Loucy (cell line): ENCODE measurements at regions not wholly inside any gene's neighbourhood (a gene's known extent, or its start where the extent isn't known, plus 50 kb on each side); places are given as distances from the start of the nearest gene placed in this dataset.

Experiments
- H2AFZ ChIP-seq: fragments of 200-600 bp; sonication (generic); 2 replicates; pipeline ENCODE4 v1.6.0; 2016; ENCODE audit warnings: antibody characterized with exemption, mild to moderate bottlenecking, low read length, moderate library complexity
- H3F3A ChIP-seq: fragments of 200-600 bp; 2 replicates; pipeline ENCODE4 v1.6.0; 2016; ENCODE audit warnings: antibody characterized with exemption, low read depth, mild to moderate bottlenecking
- H3K27me3 ChIP-seq: fragments of 200-600 bp; sonication (generic); 2 replicates; pipeline ENCODE4 v1.6.1; 2014; ENCODE audit warnings: low read length, mild to moderate bottlenecking; ENCODE audit not compliant: insufficient read depth, poor library complexity, severe bottlenecking
- H3K36me3 ChIP-seq: fragments of 200-600 bp; sonication (generic); 2 replicates; pipeline ENCODE4 v1.6.1; 2016; ENCODE audit warnings: low read length; ENCODE audit not compliant: insufficient read depth
- H3K4me1 ChIP-seq: fragments of 200-600 bp; sonication (generic); 2 replicates; pipeline ENCODE4 v1.5.1; 2014; ENCODE audit warnings: low read length, mild to moderate bottlenecking; ENCODE audit not compliant: insufficient read depth, poor library complexity, severe bottlenecking
- H3K4me2 ChIP-seq: fragments of 200-600 bp; sonication (generic); 2 replicates; pipeline ENCODE4 v1.6.0; 2014; ENCODE audit warnings: antibody characterized with exemption, low read length, low read depth, mild to moderate bottlenecking; ENCODE audit not compliant: poor library complexity, severe bottlenecking
- H3K4me3 ChIP-seq: fragments of 200-600 bp; sonication (generic); 2 replicates; pipeline ENCODE4 v1.5.1; 2014; ENCODE audit warnings: low read length, mild to moderate bottlenecking, mixed read lengths; ENCODE audit not compliant: poor library complexity, severe bottlenecking
- H3K79me2 ChIP-seq: fragments of 200-600 bp; sonication (generic); 2 replicates; pipeline ENCODE4 v1.6.1; 2014; ENCODE audit warnings: low read length; ENCODE audit not compliant: insufficient read depth
- H3K9ac ChIP-seq: fragments of 200-600 bp; sonication (generic); 2 replicates; pipeline ENCODE4 v1.6.0; 2014; ENCODE audit warnings: mild to moderate bottlenecking, low read depth, low read length, moderate library complexity; ENCODE audit not compliant: poor library complexity, severe bottlenecking
- H3K9me2 ChIP-seq: fragments of 200-600 bp; sonication (generic); replicated peaks from 2 replicates; pipeline ENCODE4 v1.6.1; 2016; ENCODE audit warnings: low read depth, low read length, mixed read lengths
- H3K9me3 ChIP-seq: fragments of 200-600 bp; sonication (generic); 2 replicates; pipeline ENCODE4 v1.6.1; 2014; ENCODE audit warnings: mild to moderate bottlenecking, antibody characterized with exemption, low read length, low read depth; ENCODE audit not compliant: insufficient read depth
- H4K20me1 ChIP-seq: fragments of 200-600 bp; sonication (generic); 2 replicates; pipeline ENCODE4 v1.6.0; 2014; ENCODE audit warnings: antibody characterized with exemption, low read length, mild to moderate bottlenecking; ENCODE audit not compliant: insufficient read depth, poor library complexity, severe bottlenecking
- CTCF ChIP-seq: fragments of 200-600 bp; sonication (generic); conservative IDR thresholded peaks from 2 replicates; pipeline ENCODE4 v1.5.1; 2014; ENCODE audit warnings: mild to moderate bottlenecking, antibody characterized with exemption, low read length
- EZH2phosphoT487 ChIP-seq: fragments of 200-600 bp; IDR thresholded peaks from 2 replicates; pipeline ENCODE4 v1.6.1; 2018; ENCODE audit warnings: antibody characterized with exemption, mild to moderate bottlenecking, moderate library complexity, borderline replicate concordance

GRCh38 chr10:25114036-25114411 is 60.8 kb upstream of the GPR158 start:
- Histone ChIP-seq H3K79me2 (no peaks in the 10 kb centered on the region), H4K20me1 (no peaks in the 10 kb centered on the region), H3K4me2 (no peak overlapping the region), H3K4me1 (peaks cover 10% of the 10 kb centered on the region), H3K9ac (no peak overlapping the region), H3K4me3 (no peak overlapping the region), H3K9me3 (no peaks in the 10 kb centered on the region), H3F3A (no peaks in the 10 kb centered on the region), H3K36me3 (no peaks in the 10 kb centered on the region), H3K27me3 (no peaks in the 10 kb centered on the region), H2AFZ (no peak overlapping the region), H3K9me2 (no peaks in the 10 kb centered on the region)
- TF ChIP-seq EZH2phosphoT487: no peak
- TF ChIP-seq CTCF: no peak

GRCh38 chr10:25117757-25118156 is 57.0 kb upstream of the GPR158 start:
- Histone ChIP-seq H3K9me2 (no peaks in the 10 kb centered on the region), H3K9me3 (no peaks in the 10 kb centered on the region), H4K20me1 (no peaks in the 10 kb centered on the region), H3K36me3 (no peaks in the 10 kb centered on the region), H3K4me3 (no peak overlapping the region), H2AFZ (no peak overlapping the region), H3F3A (no peaks in the 10 kb centered on the region), H3K4me1 (peaks cover 10% of the 10 kb centered on the region), H3K79me2 (no peaks in the 10 kb centered on the region), H3K4me2 (no peak overlapping the region), H3K9ac (no peak overlapping the region), H3K27me3 (no peaks in the 10 kb centered on the region)
- TF ChIP-seq CTCF (no peak), EZH2phosphoT487 (no peak)

GRCh38 chr10:25120188-25120587 is 54.6 kb upstream of the GPR158 start:
- no peaks in the 10 kb centered on the region for H4K20me1 ChIP-seq
- no peaks in the 10 kb centered on the region for H3K79me2 ChIP-seq
- H3K4me1 ChIP-seq: peaks cover 5% of the 10 kb centered on the region
- TF ChIP-seq EZH2phosphoT487 (no peak), CTCF (no peak)
- no peak overlapping the region for H3K4me2 ChIP-seq
- H2AFZ ChIP-seq: no peak overlapping the region
- H3K4me3 ChIP-seq: no peak overlapping the region
- H3F3A ChIP-seq: no peaks in the 10 kb centered on the region
- H3K27me3 ChIP-seq: no peaks in the 10 kb centered on the region
- H3K9me2 ChIP-seq: no peaks in the 10 kb centered on the region
- H3K36me3 ChIP-seq: no peaks in the 10 kb centered on the region
- no peak overlapping the region for H3K9ac ChIP-seq
- no peaks in the 10 kb centered on the region for H3K9me3 ChIP-seq
